Liver (tissue), 8 donors: ENCODE measurements at regions not wholly inside any gene's neighbourhood (a gene's known extent, or its start where the extent isn't known, plus 50 kb on each side); places are given as distances from the start of the nearest gene placed in this dataset.

Experiments
- DNase-seq: peaks from one replicate; pipeline ENCODE4 v3.0.0-alpha.2; 2017; ENCODE audit warnings: low spot score
- H3K27ac ChIP-seq, 2 donors: one replicate each; pipeline ENCODE4 v1.7.0; 2013; ENCODE audit warnings: inconsistent platforms in 2 of 2, low read length in 2 of 2, control low read depth in 1 of 2, low read depth in 1 of 2, mild to moderate bottlenecking in 1 of 2
- H3K27me3 ChIP-seq, 4 donors: one replicate each; pipeline versions ENCODE4 v1.6.1 to v1.7.0; 2013; ENCODE audit warnings: low read length in 3 of 4, inconsistent platforms in 1 of 4, mild to moderate bottlenecking in 1 of 4, moderate library complexity in 1 of 4; ENCODE audit not compliant: control insufficient read depth in 4 of 4, insufficient read depth in 4 of 4
- H3K36me3 ChIP-seq, 4 donors: one replicate each; pipeline versions ENCODE4 v1.6.1 to v1.7.0; 2013; ENCODE audit warnings: low read length in 3 of 4, mild to moderate bottlenecking in 3 of 4, low read depth in 1 of 4, moderate library complexity in 1 of 4; ENCODE audit not compliant: control insufficient read depth in 4 of 4, insufficient read depth in 3 of 4
- H3K4me1 ChIP-seq, 4 donors: one replicate each; pipeline versions ENCODE4 v1.6.1 to v1.7.0; 2013; ENCODE audit warnings: low read length in 3 of 4, mild to moderate bottlenecking in 3 of 4, moderate library complexity in 1 of 4; ENCODE audit not compliant: control insufficient read depth in 4 of 4, insufficient read depth in 4 of 4
- H3K4me3 ChIP-seq, 3 donors: one replicate each; pipeline versions ENCODE4 v1.6.1 to v1.7.0; 2013; ENCODE audit warnings: low read length in 3 of 3, control low read depth in 1 of 3, low read depth in 1 of 3, mild to moderate bottlenecking in 1 of 3
- H3K9ac ChIP-seq, 2 donors: one replicate each; pipeline ENCODE4 v1.7.0; 2013; ENCODE audit warnings: low read length in 2 of 2, mild to moderate bottlenecking in 2 of 2, moderate library complexity in 2 of 2, control low read depth in 1 of 2, low read depth in 1 of 2
- H3K9me3 ChIP-seq, 4 donors: one replicate each; pipeline versions ENCODE4 v1.6.1 to v1.7.0; 2013; ENCODE audit warnings: low read length in 3 of 4; ENCODE audit not compliant: control insufficient read depth in 4 of 4
- ATF3 ChIP-seq: IDR thresholded peaks from 2 replicates; pipeline ENCODE4 v1.6.1; 2016; ENCODE audit warnings: antibody characterized with exemption
- CTCF ChIP-seq: fragments of 150-350 bp; IDR thresholded peaks from 2 replicates; pipeline ENCODE4 v1.5.1; 2017; ENCODE audit warnings: improper control_type of control experiment, low read depth, low read length; ENCODE audit not compliant: missing input control
- EGR1 ChIP-seq, 2 donors: IDR thresholded peaks; 2 replicates each; pipeline ENCODE4 v1.6.1; 2016 to 2018; ENCODE audit warnings: antibody characterized with exemption in 2 of 2, low read depth in 2 of 2
- FOXA1 ChIP-seq: IDR thresholded peaks from 2 replicates; pipeline ENCODE4 v1.6.1; 2016; ENCODE audit warnings: antibody characterized with exemption
- FOXA2 ChIP-seq: IDR thresholded peaks from 2 replicates; pipeline ENCODE4 v1.6.1; 2016; ENCODE audit warnings: antibody characterized with exemption
- GABPA ChIP-seq, 2 donors: IDR thresholded peaks in 1 of 2; conservative IDR thresholded peaks in 1 of 2; 2 replicates each; pipeline ENCODE4 v1.6.1; 2016; ENCODE audit warnings: antibody characterized with exemption in 2 of 2, mild to moderate bottlenecking in 1 of 2, moderate library complexity in 1 of 2
- HNF4A ChIP-seq, 2 donors: conservative IDR thresholded peaks; 2 replicates each; pipeline ENCODE4 v1.6.1; 2016; ENCODE audit warnings: antibody characterized with exemption in 2 of 2, mild to moderate bottlenecking in 2 of 2
- HNF4G ChIP-seq: IDR thresholded peaks from 2 replicates; pipeline ENCODE4 v1.6.1; 2016; ENCODE audit warnings: antibody characterized with exemption
- JUND ChIP-seq, 2 donors: IDR thresholded peaks; 2 replicates each; pipeline ENCODE4 v1.6.1; 2016; ENCODE audit warnings: antibody characterized with exemption in 2 of 2
- MAX ChIP-seq: IDR thresholded peaks from 2 replicates; pipeline ENCODE4 v1.6.1; 2016; ENCODE audit warnings: antibody characterized with exemption
- NR2F2 ChIP-seq: IDR thresholded peaks from 2 replicates; pipeline ENCODE4 v1.6.1; 2016; ENCODE audit warnings: antibody characterized with exemption
- RAD21 ChIP-seq, 2 donors: IDR thresholded peaks; 2 replicates each; pipeline ENCODE4 v1.6.1; 2016; ENCODE audit warnings: antibody characterized with exemption in 2 of 2, mild to moderate bottlenecking in 2 of 2
- REST ChIP-seq: IDR thresholded peaks from 2 replicates; pipeline ENCODE4 v1.6.1; 2016; ENCODE audit warnings: antibody characterized with exemption, mild to moderate bottlenecking
- RXRA ChIP-seq, 2 donors: IDR thresholded peaks; 2 replicates each; pipeline ENCODE4 v1.6.1; 2017 to 2018; ENCODE audit warnings: antibody characterized with exemption in 2 of 2, mild to moderate bottlenecking in 1 of 2
- SP1 ChIP-seq: IDR thresholded peaks from 2 replicates; pipeline ENCODE4 v1.6.1; 2018; ENCODE audit warnings: antibody characterized with exemption, mild to moderate bottlenecking
- TAF1 ChIP-seq: conservative IDR thresholded peaks from 2 replicates; pipeline ENCODE4 v1.6.1; 2016; ENCODE audit warnings: antibody characterized with exemption, mild to moderate bottlenecking
- YY1 ChIP-seq: IDR thresholded peaks from 2 replicates; pipeline ENCODE4 v1.6.1; 2016; ENCODE audit warnings: antibody characterized with exemption, mild to moderate bottlenecking
- ZBTB33 ChIP-seq: IDR thresholded peaks from 2 replicates; pipeline ENCODE4 v1.6.1; 2016; ENCODE audit warnings: antibody characterized with exemption
- WGBS: extraction: QIAGEN DNeasy Blood & Tissue Kit; methylation state at CpG from one replicate; pipeline ENCODE4 v1.1.7; 2013; 5-methylcytosine and 5-hydroxymethylcytosine counted together
- donor health status: healthy.
- donor health status: healthy.
- donor health status: healthy.
- donor health status: healthy.
- donor health status: healthy.

GRCh38 chr12:102562836-102563425 is 82.6 kb upstream of the IGF1 start:
- DNase-seq, result no peak
- Histone ChIP-seq H3K9me3 (peaks cover 0 to 4% (median 0%) of the 10 kb centered on the region in 4 donors), H3K27ac (no peak overlapping the region), H3K4me3 (no peak overlapping the region), H3K27me3 (no peaks in the 10 kb centered on the region), H3K9ac (no peak overlapping the region), H3K4me1 (no peaks in the 10 kb centered on the region), H3K36me3 (no peaks in the 10 kb centered on the region)
- WGBS, result 57% methylated on average over 2 of the region's 2 CpGs
- no peak for TF ChIP-seq NR2F2

- DNase-seq, result no peak
- TF ChIP-seq JUND (IDR thresholded peaks at IDR 0.05), result no peak
- TF ChIP-seq EGR1 (IDR thresholded peaks at IDR 0.05; ENCODE audit: low read depth in 2 of 2), result no peak
- no peak for TF ChIP-seq YY1
- no peak for TF ChIP-seq HNF4A (conservative IDR thresholded peaks at IDR 0.05)
- no peak for TF ChIP-seq ATF3
- TF ChIP-seq CTCF, result no peak
- no peak for TF ChIP-seq RXRA (IDR thresholded peaks at IDR 0.05)
- TF ChIP-seq FOXA2, result no peak
- no peak for TF ChIP-seq FOXA1
- TF ChIP-seq NR2F2, result no peak
- TF ChIP-seq RAD21 (IDR thresholded peaks at IDR 0.05), result no peak
- TF ChIP-seq REST, result no peak
- TF ChIP-seq ZBTB33, result no peak
- no peak for TF ChIP-seq HNF4G
- no peak for TF ChIP-seq MAX
- TF ChIP-seq SP1, result no peak
- no peak for TF ChIP-seq GABPA (IDR thresholded peaks at IDR 0.05 in 1 of 2, conservative IDR thresholded peaks at IDR 0.05 in 1 of 2)
- TF ChIP-seq TAF1, result no peak
- Histone ChIP-seq H3K9me3 (no peaks in the 10 kb centered on the region), H3K36me3 (no peaks in the 10 kb centered on the region), H3K27me3 (no peaks in the 10 kb centered on the region), H3K27ac (no peak overlapping the region), H3K4me3 (no peak overlapping the region), H3K9ac (no peak overlapping the region), H3K4me1 (no peaks in the 10 kb centered on the region)
- 84% methylated on average over 2 of the region's 2 CpGs for WGBS
Observed at GRCh38 chr12:102551186-102551585, 70.8 kb upstream of the IGF1 start.
